NCI-H1092 treated with DMSO at 0.1 percent for 48 hours (cell line): ENCODE measurements at regions not wholly inside any gene's neighbourhood (a gene's known extent, or its start where the extent isn't known, plus 50 kb on each side); places are given as distances from the start of the nearest gene placed in this dataset.
A peak's percentile ranks its signal among the peaks of the same experiment; 100 is the strongest.
"Not testable (repeated sequence)": the region's sequence is repeated elsewhere in the genome, so short reads cannot be mapped to it uniquely, and the experiment has no call there.

Experiments
- DNase-seq: peaks from one replicate; lab custom pipeline; 2025; lab: John Stamatoyannopoulos, UW

- DNase-seq, result no peak
Measured at GRCh38 chr5:42949348-42950115, 90.6 kb downstream of the ANXA2R start.

GRCh38 chr5:42948961-42949347 lies 91.2 kb downstream of the ANXA2R start:
- DNase-seq, result no peak

GRCh38 chr5:42944989-42945388 lies 95.1 kb downstream of the ANXA2R start:
- no peak for DNase-seq

- DNase-seq, result no peak
Measured at GRCh38 chr5:42943931-42944631, 96.0 kb downstream of the ANXA2R start.

GRCh38 chr5:42940853-42941252 lies 99.3 kb downstream of the ANXA2R start:
- peak; percentile 2 for DNase-seq

- not testable (repeated sequence) for DNase-seq
Measured at GRCh38 chr5:42932011-42932410, 108.1 kb downstream of the ANXA2R start.

GRCh38 chr5:42931451-42931850 lies 108.7 kb downstream of the ANXA2R start:
- DNase-seq, result not testable (repeated sequence)

- DNase-seq, result no peak
Measured at GRCh38 chr5:42930934-42931333, 109.2 kb downstream of the ANXA2R start.

GRCh38 chr5:42929871-42930270 lies 110.2 kb downstream of the ANXA2R start:
- DNase-seq, result no peak

- DNase-seq, result no peak
Measured at GRCh38 chr5:42927730-42928129, 112.4 kb downstream of the ANXA2R start.

- DNase-seq, result no peak
Measured at GRCh38 chr5:42924686-42925085, 113.0 kb upstream of the SELENOP start.

- no peak for DNase-seq
Measured at GRCh38 chr5:42924226-42924625, 112.5 kb upstream of the SELENOP start.

- no peak for DNase-seq
Measured at GRCh38 chr5:42923710-42924109, 112.0 kb upstream of the SELENOP start.

GRCh38 chr5:42919600-42919999 lies 107.9 kb upstream of the SELENOP start:
- DNase-seq, result no peak

- no peak for DNase-seq
Measured at GRCh38 chr5:42915306-42915866, 103.7 kb upstream of the SELENOP start.

- DNase-seq, result peak; percentile 60
Measured at GRCh38 chr5:42912184-42912798, 100.6 kb upstream of the SELENOP start.

GRCh38 chr5:42908509-42909488 lies 97.1 kb upstream of the SELENOP start:
- peak; percentile 92 for DNase-seq

- no peak for DNase-seq
Measured at GRCh38 chr5:42908086-42908485, 96.4 kb upstream of the SELENOP start.

- DNase-seq, result no peak
Measured at GRCh38 chr5:42905827-42906226, 94.1 kb upstream of the SELENOP start.

GRCh38 chr5:42900734-42901133 lies 89.0 kb upstream of the SELENOP start:
- DNase-seq, result no peak

- DNase-seq, result no peak
Measured at GRCh38 chr5:42898760-42899159, 87.1 kb upstream of the SELENOP start.

- no peak for DNase-seq
Measured at GRCh38 chr5:42896523-42896922, 84.8 kb upstream of the SELENOP start.
